22Rv1 (cell line): ENCODE measurements at regions not wholly inside any gene's neighbourhood (a gene's known extent, or its start where the extent isn't known, plus 50 kb on each side); places are given as distances from the start of the nearest gene placed in this dataset.
"Not testable (repeated sequence)": the region's sequence is repeated elsewhere in the genome, so short reads cannot be mapped to it uniquely, and the experiment has no call there.

Experiments
- H3K27ac ChIP-seq: fragments of 450-650 bp; 2 replicates; pipeline ENCODE4 v1.5.1; 2017
- ZFX ChIP-seq: fragments of 450-650 bp; IDR thresholded peaks from 2 replicates; pipeline ENCODE4 v1.6.1; 2017; ENCODE audit warnings: antibody characterized with exemption, borderline replicate concordance
- TF ChIP-seq, protein P1 (sequence below): fragments of 450-650 bp; IDR thresholded peaks from 2 replicates; pipeline ENCODE4 v1.5.1; 2017; ENCODE audit warnings: mild to moderate bottlenecking

DNA sequence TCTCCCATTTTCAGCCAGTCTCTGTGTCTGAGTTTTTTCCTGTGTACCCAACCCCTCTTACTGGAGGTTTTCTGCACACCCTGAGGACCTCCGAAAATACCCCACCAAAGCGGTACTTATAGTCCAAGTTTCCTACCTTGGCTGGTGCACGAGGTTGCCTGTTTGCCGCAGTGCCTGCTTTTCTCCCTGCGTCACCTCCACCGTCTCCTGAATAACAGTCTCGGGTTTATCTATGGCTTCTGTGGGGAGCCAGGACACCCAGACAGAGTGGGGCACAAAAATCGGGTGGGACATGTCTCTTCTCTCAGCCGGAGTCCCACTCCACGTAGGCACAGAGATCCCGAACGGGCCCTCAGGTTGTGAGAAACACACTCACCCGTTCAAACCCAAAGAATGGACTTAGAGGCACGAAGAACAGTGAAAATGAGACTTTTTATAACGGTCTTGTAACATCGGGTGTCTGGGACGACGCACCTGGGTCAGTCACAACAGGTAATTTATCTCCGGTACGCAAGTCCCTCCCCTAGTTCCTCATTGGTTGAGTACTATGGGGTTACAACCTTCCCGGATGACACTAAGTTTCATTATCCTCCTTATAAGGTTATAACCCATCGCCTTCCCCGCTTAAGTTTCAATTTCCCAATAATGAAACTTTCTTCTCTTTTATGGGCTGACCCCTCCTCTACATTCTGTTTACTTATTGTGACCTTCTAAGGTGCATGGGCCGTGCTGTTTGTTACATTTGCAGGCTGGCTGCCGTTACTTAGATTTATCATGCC is 970.2 kb upstream of the COX7C start:
- H3K27ac ChIP-seq, result no peak overlapping the region
- no peak for TF ChIP-seq ZFX
- TF ChIP-seq, protein P1, sequence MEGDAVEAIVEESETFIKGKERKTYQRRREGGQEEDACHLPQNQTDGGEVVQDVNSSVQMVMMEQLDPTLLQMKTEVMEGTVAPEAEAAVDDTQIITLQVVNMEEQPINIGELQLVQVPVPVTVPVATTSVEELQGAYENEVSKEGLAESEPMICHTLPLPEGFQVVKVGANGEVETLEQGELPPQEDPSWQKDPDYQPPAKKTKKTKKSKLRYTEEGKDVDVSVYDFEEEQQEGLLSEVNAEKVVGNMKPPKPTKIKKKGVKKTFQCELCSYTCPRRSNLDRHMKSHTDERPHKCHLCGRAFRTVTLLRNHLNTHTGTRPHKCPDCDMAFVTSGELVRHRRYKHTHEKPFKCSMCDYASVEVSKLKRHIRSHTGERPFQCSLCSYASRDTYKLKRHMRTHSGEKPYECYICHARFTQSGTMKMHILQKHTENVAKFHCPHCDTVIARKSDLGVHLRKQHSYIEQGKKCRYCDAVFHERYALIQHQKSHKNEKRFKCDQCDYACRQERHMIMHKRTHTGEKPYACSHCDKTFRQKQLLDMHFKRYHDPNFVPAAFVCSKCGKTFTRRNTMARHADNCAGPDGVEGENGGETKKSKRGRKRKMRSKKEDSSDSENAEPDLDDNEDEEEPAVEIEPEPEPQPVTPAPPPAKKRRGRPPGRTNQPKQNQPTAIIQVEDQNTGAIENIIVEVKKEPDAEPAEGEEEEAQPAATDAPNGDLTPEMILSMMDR, result no peak

DNA sequence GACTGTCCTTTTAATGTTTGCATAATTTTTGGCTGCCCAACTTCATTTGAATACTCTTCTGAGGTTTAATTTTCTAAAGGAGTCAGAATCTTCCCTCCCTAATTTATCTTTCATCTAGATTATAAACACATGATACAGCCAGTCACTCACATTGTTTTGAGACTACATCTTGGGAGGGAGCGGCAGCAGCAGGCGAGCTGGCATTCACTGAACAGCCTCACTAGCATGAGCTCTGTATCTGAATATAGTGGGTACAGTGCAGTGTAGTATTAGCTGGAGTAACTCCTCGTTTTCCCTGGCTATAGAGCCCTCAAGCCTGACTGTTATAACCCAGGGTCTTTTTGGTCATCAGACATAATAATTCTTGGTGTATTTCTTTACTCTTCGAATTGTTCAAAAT is 969.2 kb upstream of the COX7C start:
- no peak overlapping the region for H3K27ac ChIP-seq
- TF ChIP-seq ZFX, result no peak
- TF ChIP-seq, protein P1, result no peak

DNA sequence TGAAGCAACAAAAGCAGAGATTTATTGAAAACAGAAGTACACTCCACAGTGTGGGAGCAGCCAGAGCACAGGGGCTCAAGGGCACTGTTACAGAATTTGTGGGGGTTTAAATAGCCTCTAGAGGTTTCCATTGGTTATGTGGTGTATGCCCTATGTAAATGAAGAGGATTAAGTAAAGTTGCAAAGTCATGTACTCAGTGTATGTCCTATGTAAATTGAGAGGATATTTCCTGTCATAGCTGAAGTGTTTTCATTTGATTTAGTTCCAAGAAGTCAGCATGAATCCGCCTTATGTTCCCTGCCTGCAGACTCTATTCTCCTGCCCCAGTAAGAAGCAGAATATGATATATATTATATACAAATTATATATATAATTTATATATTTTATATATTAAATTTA is 966.0 kb upstream of the COX7C start:
- no peak overlapping the region for H3K27ac ChIP-seq
- TF ChIP-seq, protein P1, result no peak
- TF ChIP-seq ZFX, result no peak

DNA sequence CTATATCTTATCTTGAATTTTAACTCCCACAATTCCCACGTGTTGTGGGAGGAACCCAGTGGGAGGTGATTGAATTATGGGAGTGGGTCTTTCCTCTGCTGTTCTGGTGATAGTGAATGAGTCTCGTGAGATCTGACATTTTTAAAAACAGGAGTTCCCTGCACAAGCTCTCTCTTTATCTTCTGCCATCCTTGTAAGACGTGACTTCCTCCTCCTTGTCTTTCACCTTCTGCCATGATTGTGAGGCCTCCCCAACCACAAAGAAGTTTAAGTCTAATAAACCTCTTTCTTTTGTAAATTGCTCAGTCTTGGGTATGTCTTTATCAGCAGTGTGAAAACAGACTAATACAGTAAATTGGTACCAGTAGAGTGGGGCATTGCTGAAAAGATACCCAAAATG is 963.6 kb upstream of the COX7C start:
- not testable (repeated sequence) for H3K27ac ChIP-seq

DNA sequence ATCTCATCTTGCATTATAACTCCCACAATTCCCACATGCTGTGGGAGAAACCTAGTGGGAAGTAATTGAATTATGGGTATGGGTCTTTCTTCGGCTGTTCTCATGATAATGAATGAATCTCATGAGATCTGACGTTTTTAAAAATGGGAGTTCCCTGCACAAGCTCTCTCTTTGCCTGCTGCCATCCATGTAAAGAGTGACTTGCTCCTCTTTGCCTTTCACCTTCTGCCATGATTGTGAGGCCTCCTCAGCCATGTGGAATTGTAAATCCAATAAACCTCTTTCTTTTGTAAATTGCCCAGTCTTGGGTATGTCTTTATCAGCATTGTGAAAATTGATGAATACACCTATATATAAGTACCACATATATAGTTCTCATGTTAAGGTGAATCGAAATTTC is 961.7 kb upstream of the COX7C start:
- H3K27ac ChIP-seq, result no peak overlapping the region
- no peak for TF ChIP-seq ZFX
- TF ChIP-seq, protein P1, result no peak

DNA sequence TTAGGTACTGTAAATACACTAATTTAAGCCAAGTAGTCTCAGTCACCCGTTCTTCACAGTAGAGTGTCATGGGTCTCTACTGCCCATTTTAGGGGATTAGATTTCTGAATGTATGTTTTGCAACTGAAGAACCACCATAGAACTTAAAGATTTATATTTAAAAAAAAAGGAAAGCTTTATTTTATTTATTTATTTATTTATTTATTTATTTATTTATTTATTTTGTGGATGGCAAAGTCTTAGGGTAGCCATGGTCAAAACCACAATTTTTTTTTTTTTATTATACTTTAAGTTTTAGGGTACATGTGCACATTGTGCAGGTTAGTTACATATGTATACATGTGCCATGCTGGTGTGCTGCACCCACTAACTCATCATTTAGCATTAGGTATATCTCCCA is 960.4 kb upstream of the COX7C start:
- H3K27ac ChIP-seq, result not testable (repeated sequence)

DNA sequence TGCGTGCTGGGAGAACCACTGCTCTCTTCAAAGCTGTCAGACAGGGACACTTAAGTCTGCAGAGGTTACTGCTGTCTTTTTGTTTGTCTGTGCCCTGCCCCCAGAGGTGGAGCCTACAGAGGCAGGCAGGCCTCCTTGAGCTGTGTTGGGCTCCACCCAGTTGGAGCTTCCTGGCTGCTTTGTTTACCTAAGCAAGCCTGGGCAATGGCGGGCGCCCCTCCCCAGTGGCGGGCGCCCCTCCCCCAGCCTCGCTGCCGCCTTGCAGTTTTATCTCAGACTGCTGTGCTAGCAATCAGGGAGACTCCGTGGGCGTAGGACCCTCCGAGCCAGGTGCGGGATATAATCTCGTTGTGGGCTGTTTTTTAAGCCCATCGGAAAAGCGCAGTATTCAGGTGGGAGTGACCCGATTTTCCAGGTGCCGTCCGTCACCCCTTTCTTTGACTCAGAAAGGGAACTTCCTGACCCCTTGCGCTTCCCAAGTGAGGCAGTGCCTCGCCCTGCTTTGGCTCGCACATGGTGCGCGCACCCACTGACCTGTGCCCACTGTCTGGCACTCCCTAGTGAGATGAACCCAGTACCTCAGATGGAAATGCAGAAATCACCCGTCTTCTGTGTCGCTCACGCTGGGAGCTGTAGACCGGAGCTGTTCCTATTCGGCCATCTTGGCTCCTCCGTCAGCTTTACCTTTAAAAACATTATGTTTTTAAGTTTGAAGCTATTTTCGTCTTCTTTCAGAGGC is 954.6 kb upstream of the COX7C start:
- H3K27ac ChIP-seq, result peak overlapping the region; percentile 76

DNA sequence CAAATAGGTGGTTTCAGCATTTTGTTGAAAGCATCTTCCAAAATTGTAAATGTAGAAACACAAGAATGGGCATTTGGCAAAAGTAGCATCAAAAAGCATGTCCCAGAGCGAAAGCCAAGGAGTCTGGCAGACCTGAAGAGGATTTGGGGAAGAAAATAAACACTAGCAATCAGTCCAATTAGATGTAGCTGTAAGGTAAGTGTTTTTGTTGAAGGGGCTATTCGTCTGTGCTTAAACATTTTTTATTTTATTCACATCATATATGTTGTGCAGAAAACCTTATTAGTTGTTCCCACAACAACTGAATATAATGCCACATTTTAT is 954.1 kb upstream of the COX7C start:
- H3K27ac ChIP-seq, result peak overlapping the region; percentile 76
- TF ChIP-seq, protein P1, result no peak
- TF ChIP-seq ZFX, result no peak

DNA sequence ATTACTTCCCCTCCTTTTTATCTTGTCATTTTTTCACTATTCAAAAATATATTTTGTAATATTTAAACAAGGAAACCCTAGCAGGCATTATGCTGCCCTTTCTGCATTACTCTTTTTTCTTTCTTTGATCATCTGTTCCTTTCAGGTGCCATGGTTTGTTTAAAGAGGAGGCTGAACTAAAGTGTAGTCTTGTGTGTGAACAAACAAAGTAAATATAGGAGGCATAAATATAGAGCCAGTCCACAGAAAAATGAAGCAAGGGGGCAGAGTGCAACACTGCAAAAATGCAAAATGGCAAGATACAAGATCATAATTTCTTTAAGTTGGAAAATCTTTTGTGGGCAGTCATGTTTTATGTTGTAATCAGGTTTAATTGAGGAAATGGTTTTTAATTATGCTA is 947.3 kb upstream of the COX7C start:
- no peak overlapping the region for H3K27ac ChIP-seq
- no peak for TF ChIP-seq ZFX
- TF ChIP-seq, protein P1, result no peak
